ENCODE measurements at regions not wholly inside any gene's neighbourhood (a gene's known extent, or its start where the extent isn't known, plus 50 kb on each side); places are given as distances from the start of the nearest gene placed in this dataset.

DNA sequence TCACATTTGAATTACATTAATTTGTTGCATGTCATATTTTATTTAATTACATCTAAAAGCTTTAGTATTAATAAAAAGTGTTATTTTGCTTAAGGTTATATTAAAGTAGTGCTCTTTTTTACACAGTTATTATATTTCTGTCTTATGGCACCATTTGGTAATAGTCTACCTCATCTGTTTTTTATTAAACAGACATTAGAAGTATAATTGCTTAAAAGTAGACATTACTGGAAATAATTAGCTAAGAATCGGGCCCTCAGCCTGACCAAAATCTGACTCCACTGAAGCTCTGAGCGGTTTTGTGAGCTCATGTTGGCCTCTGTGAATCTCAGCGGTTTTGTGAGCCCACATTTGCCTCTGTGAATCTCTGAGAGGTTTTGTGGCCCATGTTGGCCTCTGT is 102.5 kb upstream of the SNTG2 start:
- no peak for DNase-seq (ENCODE audit: low read depth)
- in situ Hi-C loops (cut with HindIII; ENCODE audit: low pct_unique_long_range_greater_than_20kb, low sequenced_read_pairs): no loop called here

DNA sequence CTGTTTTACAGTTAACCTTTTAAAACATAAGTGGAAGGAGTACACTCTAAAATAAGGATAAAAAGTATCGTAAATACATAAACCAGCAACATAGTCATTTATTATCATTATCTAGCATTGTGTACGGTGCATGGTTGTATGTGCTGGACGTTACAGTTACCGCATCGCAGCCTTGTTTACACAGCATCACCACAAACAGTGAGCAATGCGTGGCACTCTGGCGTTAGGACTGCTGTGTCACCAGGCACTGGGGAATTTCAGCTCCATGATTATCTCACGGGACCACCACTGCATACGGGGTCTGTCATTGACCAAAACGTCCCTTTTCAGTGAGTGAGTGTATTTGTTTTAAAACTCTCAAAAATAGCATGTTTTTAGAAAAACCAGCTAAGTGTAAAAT is 103.0 kb upstream of the SNTG2 start:
- in situ Hi-C loops (cut with HindIII; ENCODE audit: low pct_unique_long_range_greater_than_20kb, low sequenced_read_pairs): no loop called here
- DNase-seq (ENCODE audit: low read depth): no peak

DNA sequence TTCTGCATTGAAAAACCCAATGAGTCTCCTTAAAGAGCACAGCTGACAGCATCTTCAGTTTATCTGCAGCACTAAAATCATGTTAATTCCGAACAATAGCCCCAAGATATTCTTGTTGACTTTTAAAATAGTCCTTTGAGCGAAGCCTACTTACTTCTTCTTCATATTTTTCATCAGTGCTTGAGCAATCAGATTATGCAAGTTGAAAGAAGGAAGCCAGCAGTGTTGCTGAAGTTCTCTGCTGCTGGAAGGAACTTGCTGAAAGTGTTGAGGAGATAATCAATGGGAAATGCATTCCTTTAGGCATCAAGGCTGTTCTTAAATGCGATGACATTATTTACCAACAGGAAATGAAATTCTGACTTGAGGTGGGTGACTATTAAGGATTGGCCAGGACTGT is 105.9 kb upstream of the SNTG2 start:
- DNase-seq (ENCODE audit: low read depth): no peak
- in situ Hi-C loops (cut with HindIII; ENCODE audit: low pct_unique_long_range_greater_than_20kb, low sequenced_read_pairs): no loop called here

DNA sequence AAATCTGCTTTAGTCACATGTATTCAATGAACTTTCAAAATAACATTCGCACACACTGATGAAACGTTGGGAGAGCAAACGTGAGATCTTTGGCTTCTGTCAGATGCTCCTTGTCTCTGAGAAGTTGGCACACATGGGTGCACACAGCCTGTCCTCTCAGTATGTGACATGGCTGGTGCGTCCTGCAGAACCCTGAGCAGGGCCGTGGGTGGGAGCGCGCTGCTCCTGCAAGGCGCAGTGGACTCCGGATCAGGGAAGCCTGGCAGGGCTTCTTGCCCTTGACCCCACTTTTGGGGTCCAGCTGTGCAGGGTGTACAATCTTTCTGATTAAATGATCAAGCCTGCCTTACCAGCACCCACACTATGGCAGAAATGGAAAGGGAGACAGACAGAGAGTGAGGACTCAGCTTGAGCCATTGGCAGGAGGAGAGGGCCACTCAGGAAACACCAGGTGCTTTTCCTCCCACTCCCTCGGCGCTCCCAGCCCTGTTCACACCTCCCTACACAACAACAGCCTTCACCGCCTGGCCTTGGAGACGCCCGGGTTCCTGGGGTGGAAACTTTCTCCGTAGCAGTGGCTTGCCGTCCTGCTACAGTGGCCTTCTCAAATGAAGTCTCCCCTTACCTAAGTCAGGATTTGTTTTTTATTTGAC is 108.4 kb upstream of the SNTG2 start:
- no peak for DNase-seq (ENCODE audit: low read depth)
- in situ Hi-C loops (cut with HindIII; ENCODE audit: low pct_unique_long_range_greater_than_20kb, low sequenced_read_pairs): no loop called here

DNA sequence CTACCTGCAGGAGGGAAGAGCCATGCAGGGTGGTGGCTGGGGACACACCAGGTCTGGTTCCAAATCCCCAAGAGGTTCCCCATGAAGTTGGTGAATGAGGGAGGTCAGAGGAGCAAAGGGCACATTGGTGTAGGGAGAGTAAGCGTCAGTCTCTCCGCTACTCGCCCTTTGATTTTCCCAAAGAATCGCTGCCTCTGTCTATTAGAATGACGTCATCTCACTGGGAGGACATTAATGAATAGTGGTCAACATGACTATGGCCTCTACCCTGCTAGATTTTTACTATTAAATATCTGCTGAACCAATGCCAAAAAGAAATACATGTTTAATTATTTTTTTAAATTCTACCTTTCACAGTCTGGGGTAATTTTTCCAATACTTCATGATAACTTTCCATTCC is 109.6 kb upstream of the SNTG2 start:
- in situ Hi-C loops (cut with HindIII; ENCODE audit: low pct_unique_long_range_greater_than_20kb, low sequenced_read_pairs): no loop called here

DNA sequence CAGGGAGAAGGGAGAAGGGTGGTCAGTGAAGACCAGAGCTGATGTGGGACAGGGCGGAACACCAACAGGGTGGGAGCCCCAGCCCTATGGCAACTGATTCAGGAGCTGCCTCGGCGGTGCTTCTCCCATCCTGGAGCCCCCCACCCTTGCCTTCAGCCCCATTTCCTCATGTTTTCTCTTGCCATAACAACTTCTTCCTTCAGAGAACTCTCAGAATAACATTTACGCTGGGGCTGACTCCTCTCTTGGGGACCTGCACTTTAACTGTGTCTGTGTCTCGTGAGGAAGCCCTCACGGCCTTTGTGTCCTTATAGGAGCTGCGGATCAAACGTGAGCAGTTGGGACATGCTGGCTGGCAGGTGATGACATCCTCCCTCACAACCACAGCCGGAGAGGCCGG is 116.4 kb upstream of the SNTG2 start:
- in situ Hi-C loops (cut with HindIII; ENCODE audit: low pct_unique_long_range_greater_than_20kb, low sequenced_read_pairs): no loop called here
- DNase-seq (ENCODE audit: low read depth): no peak

More for the DNA sequence above, 109.6 kb upstream of the SNTG2 start:
- no peak for DNase-seq (ENCODE audit: low read depth)

DNA sequence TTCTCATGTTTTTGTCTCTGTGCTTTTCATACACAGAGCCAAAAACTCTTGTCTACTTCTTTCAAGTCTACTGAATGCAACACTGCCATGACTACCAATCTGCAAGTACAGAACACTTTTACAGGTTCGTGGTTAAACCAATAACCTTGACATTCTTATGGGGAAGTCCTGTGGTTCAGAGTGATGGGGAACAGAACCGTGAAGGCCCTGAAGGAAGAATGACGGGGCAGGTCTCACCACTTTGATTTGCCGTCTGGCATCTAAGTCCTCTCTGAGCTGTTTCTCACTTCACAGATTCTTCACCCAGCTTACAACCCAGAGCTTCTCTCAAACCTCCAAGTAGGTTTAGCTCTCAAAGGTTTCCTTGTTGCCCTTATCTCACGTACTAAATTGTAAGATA is 117.5 kb upstream of the SNTG2 start:
- in situ Hi-C loops (cut with HindIII; ENCODE audit: low pct_unique_long_range_greater_than_20kb, low sequenced_read_pairs): no loop called here
- no peak for DNase-seq (ENCODE audit: low read depth)

DNA sequence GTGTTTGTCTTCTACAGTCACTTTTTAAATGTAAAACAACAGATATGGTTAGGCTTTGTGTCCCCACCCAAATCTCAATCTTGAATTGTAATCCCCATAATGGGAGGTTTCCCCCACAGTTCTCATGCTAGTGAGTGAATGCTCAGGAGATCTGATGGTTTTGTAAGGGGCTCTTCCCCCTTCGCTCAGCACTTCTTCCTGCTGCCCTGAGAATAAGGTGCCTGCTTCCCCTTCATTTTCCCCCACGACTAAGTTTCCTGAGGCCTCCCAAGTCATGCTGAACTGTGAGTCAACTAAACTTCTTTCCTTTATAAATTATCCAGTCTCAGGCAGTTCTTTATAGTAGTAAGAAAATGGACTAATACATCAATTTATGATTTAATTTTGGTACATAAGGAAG is 118.0 kb upstream of the SNTG2 start:
- in situ Hi-C loops (cut with HindIII; ENCODE audit: low pct_unique_long_range_greater_than_20kb, low sequenced_read_pairs): no loop called here
- DNase-seq (ENCODE audit: low read depth): no peak

DNA sequence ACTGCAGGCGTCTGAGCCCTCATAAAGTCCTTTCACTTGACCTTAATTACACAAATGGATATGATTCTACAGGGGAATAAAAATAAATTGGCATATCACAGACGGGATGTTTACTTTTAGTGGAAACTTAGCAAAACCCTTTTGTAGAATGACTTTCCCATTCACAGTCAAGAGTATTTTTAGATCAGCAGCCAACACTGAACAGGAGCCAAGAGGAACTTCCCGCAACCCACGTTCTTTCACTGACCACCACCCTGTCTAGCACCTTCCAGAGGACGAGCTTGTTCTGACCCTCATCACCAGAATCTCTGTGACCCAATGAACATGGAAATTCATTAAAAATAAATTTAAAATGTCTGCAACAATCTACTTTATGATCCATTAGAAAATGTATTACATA is 119.0 kb upstream of the SNTG2 start:
- in situ Hi-C loops (cut with HindIII; ENCODE audit: low pct_unique_long_range_greater_than_20kb, low sequenced_read_pairs): no loop called here
- no peak for DNase-seq (ENCODE audit: low read depth)

DNA sequence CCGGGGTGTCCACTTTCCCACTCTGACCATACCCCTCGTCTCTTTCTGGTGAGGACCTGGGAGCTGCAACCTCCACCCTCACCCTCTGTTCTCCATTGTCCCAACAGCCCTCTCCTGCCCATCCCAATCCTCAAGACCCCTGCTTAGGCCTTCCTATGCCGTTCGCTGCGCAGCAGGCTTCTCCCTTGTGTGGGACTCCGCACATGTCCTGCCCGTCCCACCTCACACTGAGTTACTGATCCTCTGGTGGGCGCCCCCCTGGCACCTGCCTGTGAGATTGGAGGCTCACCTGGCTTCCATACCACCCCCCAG is 119.5 kb upstream of the SNTG2 start:
- no peak for DNase-seq (ENCODE audit: low read depth)
- in situ Hi-C loops (cut with HindIII; ENCODE audit: low pct_unique_long_range_greater_than_20kb, low sequenced_read_pairs): no loop called here

DNA sequence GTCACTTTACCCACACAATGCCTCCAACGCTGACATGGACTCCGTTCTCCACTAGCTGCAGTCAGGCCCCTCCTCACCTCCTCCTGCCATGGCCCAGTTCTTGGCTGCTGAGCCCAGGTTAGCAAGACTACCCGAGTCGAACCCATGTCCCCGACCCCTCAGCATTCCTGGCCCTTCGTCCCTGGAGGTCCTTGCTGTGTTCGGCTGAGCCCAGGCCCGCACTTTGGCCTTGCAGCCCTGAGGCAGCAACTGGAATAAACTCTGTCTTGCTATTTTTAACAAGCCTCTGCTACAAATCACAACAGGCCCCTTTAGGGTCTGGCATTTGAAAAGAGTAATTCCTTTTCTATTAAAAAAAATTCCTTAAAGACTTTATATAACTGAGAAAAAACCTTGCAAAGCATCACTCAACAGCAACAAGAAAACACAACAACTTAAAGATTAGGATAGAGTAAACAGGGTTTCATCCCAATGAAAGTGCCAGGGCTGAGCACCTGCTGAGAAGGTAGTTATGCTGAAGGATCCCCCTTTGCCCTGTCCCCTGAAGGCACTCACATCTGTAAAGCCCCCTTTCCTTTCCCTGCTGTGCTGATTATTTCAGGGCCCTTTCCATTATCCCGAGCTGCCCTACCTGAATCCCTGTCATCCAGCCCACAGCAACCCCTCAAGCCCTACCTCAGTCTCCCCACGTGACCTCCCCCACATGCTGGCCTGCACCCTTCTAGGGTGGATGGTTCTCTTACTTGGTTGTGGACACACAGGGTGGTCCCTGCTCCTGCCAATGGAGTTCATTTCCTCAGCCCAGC is 120.0 kb upstream of the SNTG2 start:
- no peak for DNase-seq (ENCODE audit: low read depth)
- in situ Hi-C loops (cut with HindIII; ENCODE audit: low pct_unique_long_range_greater_than_20kb, low sequenced_read_pairs): no loop called here

DNA sequence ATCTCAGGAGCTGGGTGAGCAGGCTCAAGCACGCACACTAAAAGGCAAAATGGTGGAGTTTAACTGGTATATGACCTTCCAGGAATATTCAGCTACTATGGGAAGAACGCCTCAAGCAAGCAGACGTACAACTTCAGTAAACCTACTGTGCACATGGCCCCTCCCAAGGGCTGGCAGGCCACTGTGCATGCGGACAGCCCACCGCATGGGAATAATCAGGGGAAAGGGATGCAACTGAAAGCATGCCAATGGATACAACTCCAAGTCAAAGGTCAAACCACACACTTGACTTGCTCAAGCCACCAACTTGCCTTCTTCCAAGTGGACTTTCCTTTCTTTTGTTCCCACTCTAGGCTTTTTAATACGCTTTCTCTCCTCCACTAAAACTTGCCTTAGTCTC is 121.6 kb upstream of the SNTG2 start:
- in situ Hi-C loops (cut with HindIII; ENCODE audit: low pct_unique_long_range_greater_than_20kb, low sequenced_read_pairs): no loop called here
- DNase-seq (ENCODE audit: low read depth): no peak

DNA sequence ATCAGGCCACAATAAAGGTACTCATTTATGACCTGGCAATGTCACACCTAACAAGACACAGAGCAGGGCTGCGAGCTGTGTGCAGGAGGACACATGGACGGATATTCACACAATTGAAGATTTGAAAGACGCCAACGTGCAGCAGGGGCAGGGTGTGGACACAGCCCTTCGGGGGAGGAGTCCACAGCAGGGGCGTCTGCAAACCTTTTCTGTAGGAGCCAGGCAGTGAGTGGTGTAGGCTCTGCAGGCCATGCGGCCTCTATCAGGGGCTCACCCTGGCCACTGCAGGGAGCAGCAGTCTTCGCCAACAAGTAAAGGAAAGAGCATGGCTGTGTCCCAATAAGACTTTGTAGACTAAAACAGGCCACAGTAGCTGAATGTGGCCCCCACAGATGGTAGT is 125.7 kb upstream of the SNTG2 start:
- no peak for DNase-seq (ENCODE audit: low read depth)
- in situ Hi-C loops (cut with HindIII; ENCODE audit: low pct_unique_long_range_greater_than_20kb, low sequenced_read_pairs): no loop called here

DNA sequence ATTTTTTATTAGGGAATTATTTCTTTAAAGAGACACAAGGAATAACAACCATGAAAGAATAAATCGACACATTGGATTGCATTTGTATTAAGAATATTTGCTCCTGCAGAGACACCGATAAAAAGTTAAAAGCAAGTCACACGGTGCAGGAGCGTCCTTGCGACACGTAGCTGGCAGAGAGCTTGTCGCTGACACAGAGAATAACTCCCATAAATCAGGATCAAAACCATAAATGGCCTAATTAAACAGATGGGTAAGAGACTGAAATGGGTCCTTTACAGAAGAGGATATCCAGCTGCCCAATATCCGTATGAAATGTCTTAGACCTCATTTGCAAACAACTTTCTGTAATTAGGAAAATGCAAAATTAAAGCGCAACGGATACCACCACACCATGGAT is 126.1 kb upstream of the SNTG2 start:
- DNase-seq (ENCODE audit: low read depth): no peak
- in situ Hi-C loops (cut with HindIII; ENCODE audit: low pct_unique_long_range_greater_than_20kb, low sequenced_read_pairs): no loop called here

DNA sequence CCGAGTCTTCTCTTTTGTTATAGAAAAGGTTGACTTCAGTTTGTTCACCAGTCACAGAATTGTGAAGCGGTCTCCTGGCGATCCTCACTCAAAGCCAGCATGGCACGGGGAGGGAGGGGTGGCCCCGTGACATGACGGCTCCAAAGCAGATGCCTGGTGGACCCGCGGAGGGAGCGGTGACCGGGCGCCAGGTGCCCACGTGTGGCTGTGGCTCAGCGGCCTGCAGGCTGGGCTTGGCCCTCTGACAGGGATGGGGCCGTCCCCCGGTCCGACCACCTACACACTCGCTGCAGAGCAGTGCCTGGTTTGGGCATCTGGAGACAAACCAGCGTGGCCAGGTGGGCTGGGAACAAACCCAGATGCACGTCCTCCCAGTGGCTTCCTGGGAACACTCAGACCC is 129.1 kb upstream of the SNTG2 start:
- in situ Hi-C loops (cut with HindIII; ENCODE audit: low pct_unique_long_range_greater_than_20kb, low sequenced_read_pairs): no loop called here
- DNase-seq (ENCODE audit: low read depth): no peak

DNA sequence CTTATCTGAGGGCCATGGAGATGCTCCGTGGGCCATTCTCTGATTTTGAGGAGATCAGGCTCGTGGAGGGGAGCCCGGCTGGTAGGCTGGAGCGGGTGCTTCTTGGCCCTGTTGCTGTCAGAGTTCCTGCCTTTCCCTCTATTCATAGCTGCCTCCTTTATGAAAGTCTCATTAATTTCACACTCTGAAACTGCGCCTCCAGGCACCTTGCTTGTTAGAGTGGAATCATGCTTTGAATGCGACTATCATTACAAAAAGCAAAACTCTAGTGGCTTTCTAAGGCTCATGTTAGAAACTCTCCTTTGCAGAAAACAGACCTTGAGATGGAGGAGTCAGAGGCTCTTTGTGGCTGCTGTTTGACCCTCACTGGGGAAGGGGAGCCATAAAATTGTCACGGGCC is 131.0 kb upstream of the SNTG2 start:
- in situ Hi-C loops (cut with HindIII; ENCODE audit: low pct_unique_long_range_greater_than_20kb, low sequenced_read_pairs): no loop called here
- no peak for DNase-seq (ENCODE audit: low read depth)

DNA sequence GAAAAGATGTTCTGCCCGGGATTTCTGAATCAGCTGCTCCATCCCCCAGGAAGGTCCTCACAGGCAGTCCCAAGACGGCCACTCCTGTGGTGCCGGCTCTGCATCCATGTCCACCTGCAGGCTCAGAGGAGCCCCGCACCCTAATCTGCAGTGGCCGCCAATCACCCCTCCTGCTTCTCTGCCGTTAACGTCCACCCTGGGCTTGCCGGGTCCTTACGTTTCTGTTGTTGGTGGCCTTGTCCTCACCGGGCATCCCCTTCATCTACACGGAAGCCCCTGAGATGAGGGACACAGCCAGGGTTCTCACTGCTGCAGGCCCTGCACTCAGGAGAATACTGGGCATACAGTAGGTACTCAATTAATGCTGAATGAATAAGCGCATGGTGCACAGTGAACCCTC is 131.5 kb upstream of the SNTG2 start:
- no peak for DNase-seq (ENCODE audit: low read depth)
- in situ Hi-C loops (cut with HindIII; ENCODE audit: low pct_unique_long_range_greater_than_20kb, low sequenced_read_pairs): no loop called here

DNA sequence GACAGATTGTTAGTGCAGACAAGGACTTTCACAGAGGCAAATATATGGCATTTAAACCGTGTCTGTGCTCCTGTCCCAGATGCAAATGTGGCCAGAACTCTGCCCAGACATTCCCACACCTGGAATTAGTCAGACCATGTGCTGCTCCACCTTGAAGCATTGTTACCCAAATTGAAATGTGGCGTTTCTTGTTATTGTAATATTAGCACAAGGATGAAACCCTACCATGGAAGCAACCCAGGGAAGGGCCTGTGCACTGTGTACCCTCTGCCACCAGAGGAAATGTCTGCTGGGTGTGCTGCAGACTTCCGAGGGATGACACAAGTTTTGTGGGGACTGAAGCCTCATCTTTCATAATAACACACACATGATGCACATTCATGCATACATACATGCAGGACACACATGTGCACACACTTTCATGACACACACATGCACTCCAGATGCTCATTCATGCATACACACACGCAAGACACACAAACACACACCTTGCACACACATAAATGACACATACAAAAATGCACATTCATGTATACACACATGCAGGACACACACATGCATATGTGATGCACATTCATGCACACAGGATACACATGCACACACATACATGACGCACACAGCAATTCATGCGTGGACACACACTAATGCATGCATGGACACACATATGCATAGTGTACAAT is 133.2 kb upstream of the SNTG2 start:
- DNase-seq (ENCODE audit: low read depth): no peak
- in situ Hi-C loops (cut with HindIII; ENCODE audit: low pct_unique_long_range_greater_than_20kb, low sequenced_read_pairs): no loop called here

DNA sequence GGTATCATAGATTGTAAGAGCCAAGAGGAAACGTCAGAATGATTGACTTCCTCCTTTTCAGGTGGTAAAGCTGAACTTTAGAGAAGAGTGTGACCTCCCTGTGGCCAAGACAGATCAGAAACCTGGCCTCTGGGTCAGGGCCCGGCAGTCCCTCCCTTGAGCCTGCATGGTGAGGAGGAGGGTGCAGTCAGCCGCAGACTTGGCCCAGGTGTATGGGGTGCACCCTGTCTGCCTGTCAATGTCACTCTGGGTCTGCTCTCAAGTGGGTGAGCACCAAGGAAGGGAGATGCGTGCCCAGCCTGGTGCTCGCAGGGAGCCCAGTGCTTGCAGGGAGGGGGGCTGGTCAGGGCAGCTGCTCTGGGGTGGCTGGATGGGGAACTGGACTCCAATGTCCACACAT is 134.4 kb upstream of the SNTG2 start:
- in situ Hi-C loops (cut with HindIII; ENCODE audit: low pct_unique_long_range_greater_than_20kb, low sequenced_read_pairs): no loop called here
- no peak for DNase-seq (ENCODE audit: low read depth)

DNA sequence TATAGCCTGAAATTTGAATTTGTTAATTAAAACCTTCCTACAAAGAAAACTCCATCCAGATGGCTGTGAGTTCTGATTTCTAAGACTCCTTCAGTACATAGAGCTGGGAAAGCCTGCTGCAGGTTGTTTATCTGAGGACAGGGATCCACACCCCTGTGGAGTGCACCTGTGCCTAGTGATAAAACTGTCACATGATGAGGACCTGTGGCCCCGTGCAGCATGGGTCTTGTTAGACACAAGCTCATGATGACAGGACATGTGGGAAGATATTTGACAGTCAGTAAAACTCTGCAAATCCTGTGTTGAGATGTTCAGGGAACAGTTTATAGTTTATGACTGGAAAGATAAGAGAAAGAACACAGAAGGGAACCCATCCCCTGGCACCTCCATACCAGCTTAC is 133.2 kb upstream of the TMEM18 start:
- in situ Hi-C loops (cut with HindIII; ENCODE audit: low pct_unique_long_range_greater_than_20kb, low sequenced_read_pairs): no loop called here

More for the DNA sequence above, 133.2 kb upstream of the TMEM18 start:
- no peak for DNase-seq (ENCODE audit: low read depth)
